ENCODE measurements at regions not wholly inside any gene's neighbourhood (a gene's known extent, or its start where the extent isn't known, plus 50 kb on each side); places are given as distances from the start of the nearest gene placed in this dataset.

DNA sequence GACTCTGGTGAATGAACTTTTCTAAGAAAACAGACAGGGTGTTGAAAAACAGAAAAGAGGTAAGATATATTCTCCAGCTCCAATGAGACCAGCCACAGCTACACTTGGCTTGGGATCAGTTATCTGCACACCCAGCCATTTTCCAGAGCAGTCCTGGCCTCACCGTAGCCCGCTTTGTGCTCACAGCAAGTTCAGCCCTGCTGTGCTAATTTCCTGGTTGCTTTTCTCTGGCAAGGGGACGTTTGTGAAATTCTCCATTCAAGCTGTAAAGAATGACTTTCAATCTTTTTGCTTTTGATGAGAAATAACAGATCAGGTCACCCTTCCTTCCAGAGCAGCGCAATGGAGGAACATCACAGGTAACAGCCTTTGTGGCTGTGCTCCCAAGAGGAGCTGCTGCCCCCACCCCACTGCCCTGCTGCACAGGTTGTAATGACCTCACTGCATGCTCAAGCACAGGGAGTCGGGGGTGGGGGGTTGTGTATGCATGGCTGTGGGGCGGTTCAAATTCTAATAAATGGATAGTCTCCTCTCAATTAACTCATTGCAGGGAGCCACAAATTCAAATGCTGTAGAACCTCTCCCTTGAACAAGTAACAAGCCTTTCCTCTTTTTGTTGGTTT is 516.6 kb upstream of the NBEA start:
- H3K27ac ChIP-seq (ENCODE audit: low read depth in 1 of 2, low read length in 2 of 2): no peak overlapping the region
- 100% methylated on average over 3 of the region's 6 CpGs for WGBS (ENCODE audit: insufficient coverage)

DNA sequence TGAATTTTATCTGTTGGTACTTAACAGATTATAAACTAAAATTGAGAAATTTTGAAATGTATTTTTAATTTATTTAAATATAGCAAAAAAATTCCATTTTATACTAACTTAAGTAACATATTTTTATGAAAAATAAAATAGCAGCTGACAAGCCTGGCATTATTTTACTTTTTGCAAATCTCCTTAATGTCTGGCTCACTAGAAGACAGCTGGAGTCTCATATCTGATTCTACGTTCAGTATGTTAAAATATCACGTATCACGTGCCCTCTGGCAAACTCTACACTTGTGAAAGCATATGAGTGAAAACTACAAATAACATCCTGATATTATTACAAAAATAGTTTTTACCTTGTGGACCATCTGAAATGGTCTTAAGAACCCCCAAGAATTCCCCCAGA is 513.2 kb upstream of the NBEA start:
- TF ChIP-seq, protein P1, sequence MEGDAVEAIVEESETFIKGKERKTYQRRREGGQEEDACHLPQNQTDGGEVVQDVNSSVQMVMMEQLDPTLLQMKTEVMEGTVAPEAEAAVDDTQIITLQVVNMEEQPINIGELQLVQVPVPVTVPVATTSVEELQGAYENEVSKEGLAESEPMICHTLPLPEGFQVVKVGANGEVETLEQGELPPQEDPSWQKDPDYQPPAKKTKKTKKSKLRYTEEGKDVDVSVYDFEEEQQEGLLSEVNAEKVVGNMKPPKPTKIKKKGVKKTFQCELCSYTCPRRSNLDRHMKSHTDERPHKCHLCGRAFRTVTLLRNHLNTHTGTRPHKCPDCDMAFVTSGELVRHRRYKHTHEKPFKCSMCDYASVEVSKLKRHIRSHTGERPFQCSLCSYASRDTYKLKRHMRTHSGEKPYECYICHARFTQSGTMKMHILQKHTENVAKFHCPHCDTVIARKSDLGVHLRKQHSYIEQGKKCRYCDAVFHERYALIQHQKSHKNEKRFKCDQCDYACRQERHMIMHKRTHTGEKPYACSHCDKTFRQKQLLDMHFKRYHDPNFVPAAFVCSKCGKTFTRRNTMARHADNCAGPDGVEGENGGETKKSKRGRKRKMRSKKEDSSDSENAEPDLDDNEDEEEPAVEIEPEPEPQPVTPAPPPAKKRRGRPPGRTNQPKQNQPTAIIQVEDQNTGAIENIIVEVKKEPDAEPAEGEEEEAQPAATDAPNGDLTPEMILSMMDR (IDR thresholded peaks at IDR 0.05): no peak
- Histone ChIP-seq H3K4me1 (ENCODE audit: control insufficient read depth in 1 of 2, insufficient read depth in 2 of 2, low read length in 2 of 2) (no peaks in the 10 kb centered on the region), H3K9me3 (replicated peaks in 1 of 2; ENCODE audit: control insufficient read depth in 1 of 2, insufficient read depth in 1 of 2, low read length in 2 of 2) (peaks cover 4 to 12% of the 10 kb centered on the region in 2 donors), H2AFZ (ENCODE audit: insufficient read depth, low read depth, low read length, poor library complexity, severe bottlenecking) (no peak overlapping the region), H3K4me3 (replicated peaks in 1 of 3; ENCODE audit: low read depth in 2 of 3, low read length in 3 of 3) (no peak overlapping the region), H3K4me2 (replicated peaks; ENCODE audit: extremely low read depth, low read length, poor library complexity, severe bottlenecking) (no peak overlapping the region), H3K27me3 (ENCODE audit: control insufficient read depth in 2 of 2, insufficient read depth in 2 of 2, low read length in 2 of 2) (no peaks in the 10 kb centered on the region), H3K36me3 (replicated peaks in 1 of 2; ENCODE audit: control insufficient read depth in 1 of 2, insufficient read depth in 2 of 2, low read length in 2 of 2) (no peaks in the 10 kb centered on the region), H3K9ac (ENCODE audit: insufficient read depth, low read length, poor library complexity, severe bottlenecking) (no peak overlapping the region), H3K79me2 (ENCODE audit: insufficient read depth, low read length) (no peaks in the 10 kb centered on the region), H4K20me1 (ENCODE audit: insufficient read depth, low read length) (no peaks in the 10 kb centered on the region), H3K27ac (ENCODE audit: low read depth in 1 of 2, low read length in 2 of 2) (no peak overlapping the region)
- H3K4me1 Mint-ChIP-seq: no peaks in the 10 kb centered on the region
- H3K9me3 Mint-ChIP-seq: peaks cover 0 to 15% (median 3%) of the 10 kb centered on the region in 7 donors
- no peaks in the 10 kb centered on the region for H3K36me3 Mint-ChIP-seq
- no CpG with 5 or more reads among the region's 3 CpGs for WGBS (ENCODE audit: insufficient coverage)
- H3K4me3 Mint-ChIP-seq: no peak overlapping the region
- intact Hi-C loops (cut with micrococcal nuclease): no loop called here
- no peak overlapping the region for H3K27ac Mint-ChIP-seq
- H3K27me3 Mint-ChIP-seq (ENCODE audit: low read depth in 3 of 3): no peaks in the 10 kb centered on the region
- DNase-seq: no peak

More for the DNA sequence above, 516.6 kb upstream of the NBEA start:
- intact Hi-C loops (cut with micrococcal nuclease): no loop called here
- Histone ChIP-seq H3K9ac (ENCODE audit: insufficient read depth, low read length, poor library complexity, severe bottlenecking) (no peak overlapping the region), H3K4me2 (replicated peaks; ENCODE audit: extremely low read depth, low read length, poor library complexity, severe bottlenecking) (no peak overlapping the region), H3K4me1 (ENCODE audit: control insufficient read depth in 1 of 2, insufficient read depth in 2 of 2, low read length in 2 of 2) (no peaks in the 10 kb centered on the region), H2AFZ (ENCODE audit: insufficient read depth, low read depth, low read length, poor library complexity, severe bottlenecking) (no peak overlapping the region), H3K4me3 (replicated peaks in 1 of 3; ENCODE audit: low read depth in 2 of 3, low read length in 3 of 3) (no peak overlapping the region), H3K36me3 (replicated peaks in 1 of 2; ENCODE audit: control insufficient read depth in 1 of 2, insufficient read depth in 2 of 2, low read length in 2 of 2) (no peaks in the 10 kb centered on the region), H3K9me3 (replicated peaks in 1 of 2; ENCODE audit: control insufficient read depth in 1 of 2, insufficient read depth in 1 of 2, low read length in 2 of 2) (peaks cover 16 to 34% of the 10 kb centered on the region in 2 donors), H4K20me1 (ENCODE audit: insufficient read depth, low read length) (no peaks in the 10 kb centered on the region), H3K27me3 (ENCODE audit: control insufficient read depth in 2 of 2, insufficient read depth in 2 of 2, low read length in 2 of 2) (no peaks in the 10 kb centered on the region), H3K79me2 (ENCODE audit: insufficient read depth, low read length) (no peaks in the 10 kb centered on the region)
- no peak for DNase-seq
- no peaks in the 10 kb centered on the region for H3K27me3 Mint-ChIP-seq (ENCODE audit: low read depth in 3 of 3)
- H3K4me3 Mint-ChIP-seq: no peak overlapping the region
- TF ChIP-seq, protein P1 (IDR thresholded peaks at IDR 0.05): no peak
- H3K9me3 Mint-ChIP-seq: peaks cover 0 to 22% (median 8%) of the 10 kb centered on the region in 7 donors
- H3K4me1 Mint-ChIP-seq: no peaks in the 10 kb centered on the region
- H3K27ac Mint-ChIP-seq: no peak overlapping the region
- H3K36me3 Mint-ChIP-seq: no peaks in the 10 kb centered on the region
